ENCODE measurements at regions not wholly inside any gene's neighbourhood (a gene's known extent, or its start where the extent isn't known, plus 50 kb on each side); places are given as distances from the start of the nearest gene placed in this dataset.

GRCh38 chr3:94928921-94929320 lies 866.1 kb downstream of the NSUN3 start (continued):
- TF ChIP-seq CEBPG (CRISPR knock-in tag; IDR thresholded peaks at IDR 0.05) (peak; percentile 38; the same call in 1 of the 2 replicates), CEBPG (tag; conservative IDR thresholded peaks at IDR 0.05 in 1 of 2, IDR thresholded peaks at IDR 0.05 in 1 of 2) (peak; percentile 86 to 88), KLF6 (CRISPR knock-in tag; IDR thresholded peaks at IDR 0.05; ENCODE audit: borderline replicate concordance) (no peak), NR2C2 (CRISPR knock-in tag; IDR thresholded peaks at IDR 0.05) (no peak), NR2C2 (tag; IDR thresholded peaks at IDR 0.05) (0 out of 2 replicates have a peak, but pooled peaks have one; percentile 18), HBP1 (CRISPR knock-in tag; IDR thresholded peaks at IDR 0.05) (no peak), SMARCA4 (IDR thresholded peaks at IDR 0.05) (peak; percentile 70; the same call in 1 of the 2 replicates), SOX6 (IDR thresholded peaks at IDR 0.05) (peak; percentile 77), FOXK2 (conservative IDR thresholded peaks at IDR 0.05 in 1 of 2, IDR thresholded peaks at IDR 0.05 in 1 of 2; ENCODE audit: low read depth in 2 of 2) (0 out of 4 replicates have a peak, but pooled peaks of 1 of the 2 experiments have one; percentile 25), CBX3 (IDR thresholded peaks at IDR 0.05; ENCODE audit: borderline replicate concordance in 1 of 2, low read length in 2 of 2) (no peak), GABPA (tag; conservative IDR thresholded peaks at IDR 0.05; ENCODE audit: low read depth) (no peak), DPF2 (IDR thresholded peaks at IDR 0.05) (peak; percentile 71), ARID1B (IDR thresholded peaks at IDR 0.05) (peak; percentile 68), NKRF (IDR thresholded peaks at IDR 0.05; ENCODE audit: borderline replicate concordance) (no peak), HNRNPH1 (optimal IDR thresholded peaks at IDR 0.05; ENCODE audit: low read depth, low read length) (no peak), FOS (IDR thresholded peaks at IDR 0.05; ENCODE audit: extremely low read depth, insufficient read length) (peak; percentile 4), ZNF766 (CRISPR knock-in tag; conservative IDR thresholded peaks at IDR 0.05) (0 out of 2 replicates have a peak, but pooled peaks have one; percentile 22), CEBPB (tag; IDR thresholded peaks at IDR 0.05) (peak; percentile 94), HDGF (IDR thresholded peaks at IDR 0.05) (no peak)
- TF ChIP-seq, protein P1, sequence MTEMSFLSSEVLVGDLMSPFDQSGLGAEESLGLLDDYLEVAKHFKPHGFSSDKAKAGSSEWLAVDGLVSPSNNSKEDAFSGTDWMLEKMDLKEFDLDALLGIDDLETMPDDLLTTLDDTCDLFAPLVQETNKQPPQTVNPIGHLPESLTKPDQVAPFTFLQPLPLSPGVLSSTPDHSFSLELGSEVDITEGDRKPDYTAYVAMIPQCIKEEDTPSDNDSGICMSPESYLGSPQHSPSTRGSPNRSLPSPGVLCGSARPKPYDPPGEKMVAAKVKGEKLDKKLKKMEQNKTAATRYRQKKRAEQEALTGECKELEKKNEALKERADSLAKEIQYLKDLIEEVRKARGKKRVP (CRISPR knock-in tag; IDR thresholded peaks at IDR 0.05): peak; percentile 46; the same call in 1 of the 2 replicates
- TF ChIP-seq, protein P2, sequence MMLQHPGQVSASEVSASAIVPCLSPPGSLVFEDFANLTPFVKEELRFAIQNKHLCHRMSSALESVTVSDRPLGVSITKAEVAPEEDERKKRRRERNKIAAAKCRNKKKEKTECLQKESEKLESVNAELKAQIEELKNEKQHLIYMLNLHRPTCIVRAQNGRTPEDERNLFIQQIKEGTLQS (IDR thresholded peaks at IDR 0.05): peak; percentile 88
- TF ChIP-seq, protein P2 (CRISPR knock-in tag; conservative IDR thresholded peaks at IDR 0.05): no peak

Measured in K562 (cell line).